HG03175 (cell line): ENCODE measurements at regions not wholly inside any gene's neighbourhood (a gene's known extent, or its start where the extent isn't known, plus 50 kb on each side); places are given as distances from the start of the nearest gene placed in this dataset.
"Not testable (repeated sequence)": the region's sequence is repeated elsewhere in the genome, so short reads cannot be mapped to it uniquely, and the experiment has no call there.

Experiments used
- ATAC-seq: cut with Tn5 transposase; IDR thresholded peaks from one replicate; pipeline ENCODE4 v1.9.1; 2021; ENCODE audit warnings: mild to moderate bottlenecking, moderate library complexity; ENCODE audit not compliant: unreplicated experiment

DNA sequence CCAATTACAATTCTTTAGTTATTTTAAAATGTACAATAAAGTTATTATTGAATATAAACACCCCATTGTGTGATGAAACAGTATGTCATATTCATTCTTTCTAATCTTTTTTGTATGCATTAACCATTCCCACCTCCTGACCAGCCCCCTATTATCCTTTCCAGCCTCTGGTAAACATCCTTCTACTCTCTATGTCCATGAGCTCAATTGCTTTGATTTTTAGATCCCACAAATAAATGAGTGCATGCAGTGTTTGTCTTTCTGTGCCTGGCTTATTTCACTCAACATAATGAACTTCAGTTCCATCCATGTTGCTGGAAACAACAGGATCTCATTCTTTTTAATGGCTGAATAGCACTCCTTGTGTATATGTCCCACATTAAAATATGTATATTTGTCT lies 1858.9 kb upstream of the C9orf72 start:
- no peak for ATAC-seq

- ATAC-seq: not testable (repeated sequence)
These were observed 1859.4 kb upstream of the C9orf72 start for GRCh38 chr9:29432656-29433055.

- no peak for ATAC-seq
These were observed 1862.1 kb upstream of the C9orf72 start for GRCh38 chr9:29435368-29435767.

DNA sequence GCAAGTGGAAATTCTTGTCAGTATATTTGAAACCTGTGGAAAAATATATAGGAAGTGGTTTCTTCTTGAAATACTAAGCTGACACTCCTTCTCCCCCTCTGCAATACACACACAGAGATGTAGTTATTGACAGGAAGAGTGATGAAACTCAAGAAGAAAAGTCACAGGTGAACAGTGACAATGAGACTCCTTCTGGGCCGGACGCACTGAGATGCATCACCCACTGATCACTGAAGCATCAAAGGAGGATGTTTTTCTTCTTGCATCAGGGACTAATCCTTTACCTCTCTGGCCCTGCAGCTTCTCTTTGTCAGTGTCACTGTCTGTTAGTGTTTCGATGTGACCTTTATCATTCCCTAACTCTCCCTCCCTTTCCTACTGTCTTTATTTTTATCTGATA lies 1864.2 kb upstream of the C9orf72 start:
- no peak for ATAC-seq

- ATAC-seq: no peak
These were observed 1866.7 kb upstream of the C9orf72 start for GRCh38 chr9:29439961-29440360.

DNA sequence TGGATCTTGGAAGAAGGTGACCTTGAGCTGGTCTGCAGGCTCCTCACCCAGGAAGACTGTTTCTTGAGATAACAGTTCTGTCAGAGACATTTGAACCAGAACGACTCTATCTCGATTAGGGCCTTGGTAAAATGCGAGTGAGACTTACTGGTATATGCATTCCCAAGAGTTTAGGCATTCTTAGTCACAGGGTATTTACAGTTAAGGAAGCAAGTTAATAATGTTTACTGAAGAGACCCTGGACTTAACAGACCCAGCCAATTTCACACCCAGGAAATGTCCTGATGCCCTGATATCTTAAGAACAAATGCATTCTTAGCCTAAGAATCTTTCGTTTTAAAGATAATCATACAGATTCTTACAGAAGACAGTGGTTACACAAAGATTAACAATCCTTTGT lies 1867.2 kb upstream of the C9orf72 start:
- ATAC-seq: no peak

GRCh38 chr9:29445751-29446150 lies 1872.5 kb upstream of the C9orf72 start:
- ATAC-seq: no peak

GRCh38 chr9:29449306-29449705 lies 1876.0 kb upstream of the C9orf72 start:
- no peak for ATAC-seq

DNA sequence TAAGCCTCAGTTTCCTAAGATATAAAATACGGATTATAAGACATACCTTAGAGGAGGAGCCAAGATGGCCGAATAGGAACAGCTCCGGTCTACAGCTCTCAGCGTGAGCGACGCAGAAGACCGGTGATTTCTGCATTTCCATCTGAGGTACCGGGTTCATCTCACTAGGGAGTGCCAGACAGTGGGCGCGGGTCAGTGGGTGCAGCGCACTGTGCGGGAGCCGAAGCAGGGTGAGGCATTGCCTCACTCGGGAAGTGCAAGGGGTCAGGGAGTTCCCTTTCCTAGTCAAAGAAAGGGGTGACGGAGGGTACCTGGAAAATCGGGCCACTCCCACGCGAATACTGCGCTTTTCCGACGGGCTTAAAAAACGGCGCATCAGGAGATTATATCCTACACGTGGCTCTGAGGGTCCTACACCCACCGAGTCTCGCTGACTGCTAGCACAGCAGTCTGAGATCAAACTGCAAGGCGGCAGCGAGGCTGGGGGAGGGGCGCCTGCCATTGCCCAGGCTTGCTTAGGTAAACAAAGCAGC lies 1877.1 kb upstream of the C9orf72 start:
- not testable (repeated sequence) for ATAC-seq

DNA sequence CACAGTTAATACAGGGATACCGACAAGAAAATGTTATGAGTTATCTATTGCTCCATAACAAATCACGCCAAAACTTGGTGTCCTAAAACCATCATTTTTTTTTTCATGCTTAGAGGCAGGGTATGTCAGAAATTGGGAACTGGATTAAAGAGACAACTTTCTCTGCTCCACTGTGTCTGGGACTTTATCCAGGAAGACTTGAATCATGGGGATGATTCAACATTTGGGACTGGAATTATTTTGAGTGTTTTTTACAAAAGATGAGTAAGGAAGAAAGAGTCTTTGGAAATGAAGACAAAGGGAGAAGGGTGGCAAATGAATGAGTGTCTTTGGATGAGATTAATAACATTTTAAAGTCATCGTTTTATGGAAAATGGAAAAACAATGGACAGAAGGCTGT lies 1883.7 kb upstream of the C9orf72 start:
- ATAC-seq: no peak

DNA sequence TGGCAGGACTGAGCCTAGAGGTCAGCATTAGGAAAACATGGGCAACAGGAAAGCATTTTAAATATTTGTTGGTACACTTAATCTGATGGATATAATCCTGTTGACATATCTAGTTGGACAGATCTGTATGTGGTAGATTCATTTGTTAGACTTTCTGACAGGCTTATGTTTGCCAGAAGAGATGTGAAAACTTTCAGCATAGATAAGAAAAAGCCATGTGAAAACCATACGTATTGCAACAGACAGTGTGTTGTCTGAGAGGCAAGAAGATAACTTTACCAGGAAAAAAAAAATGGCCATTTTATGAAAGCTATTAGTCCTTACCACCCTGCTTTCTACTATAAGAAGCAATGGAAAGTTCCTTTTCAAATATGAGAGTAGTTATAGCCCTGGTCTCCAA lies 1902.2 kb upstream of the C9orf72 start:
- no peak for ATAC-seq

DNA sequence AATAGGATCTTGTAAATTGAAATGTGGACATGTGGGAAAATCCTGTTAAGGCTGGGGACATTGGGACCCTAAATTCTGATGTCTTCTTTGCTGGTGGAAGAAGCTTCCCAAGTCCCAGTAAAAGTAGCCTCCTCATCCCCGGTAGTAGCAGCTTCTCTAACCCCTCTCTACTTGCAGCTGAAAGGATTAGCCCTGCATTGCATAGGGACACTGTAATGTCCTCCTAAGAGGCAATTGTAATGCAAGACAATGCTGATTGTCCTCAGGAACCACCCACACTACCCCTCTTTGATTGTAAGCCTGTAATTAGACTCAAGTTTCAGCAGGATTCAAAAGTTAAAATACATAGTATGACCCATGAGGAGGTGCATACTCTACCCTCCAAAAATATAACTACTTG lies 1938.4 kb upstream of the C9orf72 start:
- ATAC-seq: no peak

- no peak for ATAC-seq
These were observed 1941.1 kb upstream of the C9orf72 start for GRCh38 chr9:29514336-29514735.

DNA sequence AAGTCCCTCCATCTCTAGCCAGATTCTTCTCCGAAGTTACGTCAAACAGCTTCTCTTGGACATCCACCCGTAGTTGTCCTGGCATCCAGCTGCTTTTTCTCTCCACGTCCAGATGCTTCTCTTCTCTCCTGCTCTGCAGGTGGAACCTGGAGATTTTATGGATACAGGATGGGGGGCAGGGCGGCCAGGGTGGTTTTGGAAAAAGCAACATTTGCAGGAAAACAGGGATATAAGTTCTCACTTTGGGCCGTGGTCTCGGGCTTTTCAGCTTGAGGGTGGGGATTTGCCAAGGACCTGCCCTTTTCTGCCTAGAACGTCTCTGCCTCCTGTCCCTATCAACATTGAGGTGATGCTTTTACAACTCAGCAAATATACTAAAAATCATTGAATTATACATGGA lies 1941.6 kb upstream of the C9orf72 start:
- ATAC-seq: no peak

DNA sequence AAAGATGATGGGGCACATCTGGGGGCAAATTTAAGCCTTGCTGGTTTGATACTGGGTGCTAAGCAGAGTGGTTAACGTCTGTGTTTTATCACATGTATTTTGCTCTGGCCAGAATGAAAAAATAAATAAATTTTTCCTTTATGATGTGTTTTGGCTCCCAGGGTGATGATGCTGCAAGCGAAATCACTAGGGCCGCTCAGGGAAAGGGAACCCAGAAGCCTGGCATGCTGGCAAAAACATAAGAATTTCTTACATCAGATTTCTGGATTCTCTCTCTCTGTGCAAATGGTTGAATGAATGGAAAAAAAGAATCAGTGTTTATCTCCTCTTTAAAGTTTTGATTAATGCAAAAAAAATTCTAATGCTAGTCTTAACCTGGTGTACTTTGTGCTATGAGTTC lies 1975.2 kb upstream of the C9orf72 start:
- no peak for ATAC-seq

GRCh38 chr9:29555502-29555901 lies 1982.2 kb upstream of the C9orf72 start:
- no peak for ATAC-seq

GRCh38 chr9:29556317-29556716 lies 1983.0 kb upstream of the C9orf72 start:
- ATAC-seq: no peak

- ATAC-seq: no peak
These were observed 1983.5 kb upstream of the C9orf72 start for GRCh38 chr9:29556746-29557145.

DNA sequence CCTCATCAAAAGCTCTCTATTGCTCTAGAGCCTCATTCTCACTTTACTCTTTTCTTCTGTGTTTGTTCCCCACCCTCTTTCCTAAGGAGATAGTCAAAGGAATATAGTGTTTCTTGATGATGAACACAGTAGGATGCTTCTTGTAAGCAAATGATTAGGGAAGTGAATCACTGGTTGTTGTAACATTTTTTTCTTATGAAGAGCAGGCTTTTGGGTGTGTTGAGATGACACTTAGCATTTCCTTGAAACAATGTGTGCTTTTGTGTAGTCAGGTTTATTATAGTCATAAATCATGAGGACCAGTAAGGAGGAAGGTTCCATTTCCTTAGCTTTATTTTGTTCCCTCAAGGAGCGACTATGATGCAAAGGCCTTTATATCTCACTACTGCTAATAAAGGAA lies 1991.3 kb upstream of the C9orf72 start:
- ATAC-seq: no peak

GRCh38 chr9:29575219-29575618 lies 2001.9 kb upstream of the C9orf72 start:
- no peak for ATAC-seq

DNA sequence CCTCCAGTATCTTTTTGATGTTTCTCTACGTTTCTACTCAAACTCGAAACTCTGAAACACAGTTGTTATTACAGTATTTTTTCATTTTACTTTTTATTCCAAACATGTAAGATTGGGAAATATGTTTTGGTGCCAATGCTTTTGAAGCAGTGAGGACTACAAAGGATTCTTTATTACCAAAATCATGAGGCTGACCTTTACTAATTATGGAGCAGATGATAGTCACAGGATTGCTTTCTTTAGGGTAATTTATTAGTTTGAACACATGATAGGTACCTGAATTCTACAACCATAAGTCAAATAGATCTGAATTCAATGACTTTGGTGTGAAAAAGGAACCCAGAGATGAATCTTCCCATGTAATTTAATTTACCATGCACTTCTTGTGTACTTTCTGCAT lies 2015.1 kb upstream of the C9orf72 start:
- ATAC-seq: no peak

- ATAC-seq: no peak
These were observed 2036.0 kb upstream of the C9orf72 start for GRCh38 chr9:29609282-29609681.

DNA sequence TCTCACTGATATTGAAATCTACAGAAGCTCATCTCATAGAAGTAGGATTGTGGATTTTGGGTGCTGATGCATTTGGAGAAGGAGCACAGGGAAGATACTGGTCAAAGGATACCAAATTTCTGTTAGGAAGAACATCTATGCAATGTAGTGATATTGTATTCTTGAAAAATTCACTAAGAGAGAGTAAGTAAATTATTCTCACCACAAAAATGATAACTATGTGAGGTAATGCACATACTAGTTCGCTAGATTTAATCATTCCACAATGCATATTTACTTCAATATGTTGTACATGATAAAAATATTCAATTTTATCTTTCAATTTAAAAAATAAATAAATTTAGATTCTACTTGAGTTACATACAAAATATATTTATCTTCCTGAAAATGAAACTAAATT lies 2040.5 kb upstream of the C9orf72 start:
- ATAC-seq: no peak

DNA sequence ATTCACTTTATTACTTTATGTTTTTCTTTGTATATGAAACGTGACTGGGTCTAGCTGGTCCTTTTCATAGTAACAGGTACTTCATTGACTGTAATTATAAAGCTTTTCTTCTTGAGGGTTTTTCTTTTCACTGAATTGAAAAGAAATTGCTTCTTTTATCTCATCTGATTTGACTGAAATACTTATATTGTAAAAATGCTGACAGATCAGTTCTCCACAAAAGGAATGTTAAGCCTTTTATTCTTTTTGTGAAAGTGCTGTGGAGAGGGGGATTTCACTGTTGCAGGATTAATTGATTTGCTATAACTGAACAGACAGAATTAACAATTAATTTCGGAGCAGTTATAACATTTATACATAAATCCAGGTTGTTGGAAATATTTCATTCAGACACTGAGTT lies 2043.6 kb upstream of the C9orf72 start:
- no peak for ATAC-seq
